ENCODE measurements at regions not wholly inside any gene's neighbourhood (a gene's known extent, or its start where the extent isn't known, plus 50 kb on each side); places are given as distances from the start of the nearest gene placed in this dataset.
"Not testable (repeated sequence)": the region's sequence is repeated elsewhere in the genome, so short reads cannot be mapped to it uniquely, and the experiment has no call there.

DNA sequence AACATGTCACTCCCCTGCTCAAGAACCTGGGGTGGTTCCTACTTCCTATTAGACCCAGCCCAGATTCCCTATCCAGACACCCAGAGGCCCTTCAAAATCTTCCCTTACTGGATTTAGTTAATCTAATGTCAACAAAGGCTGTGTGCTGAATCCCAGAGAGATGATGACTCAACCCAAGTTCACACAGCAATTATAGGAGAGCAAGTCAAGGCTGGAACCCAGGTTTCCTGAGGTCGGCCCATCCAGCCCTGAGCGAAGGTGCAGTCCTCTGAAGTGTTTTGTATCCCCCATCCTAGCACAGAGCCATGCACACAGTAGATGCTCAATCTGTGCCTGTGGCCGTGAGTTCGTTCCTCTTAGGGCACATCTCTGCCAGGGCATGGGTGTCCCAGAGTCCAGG is 452.1 kb downstream of the GOLGA6L6 start:
- DNase-seq (ENCODE audit: low spot score) = not testable (repeated sequence)

DNA sequence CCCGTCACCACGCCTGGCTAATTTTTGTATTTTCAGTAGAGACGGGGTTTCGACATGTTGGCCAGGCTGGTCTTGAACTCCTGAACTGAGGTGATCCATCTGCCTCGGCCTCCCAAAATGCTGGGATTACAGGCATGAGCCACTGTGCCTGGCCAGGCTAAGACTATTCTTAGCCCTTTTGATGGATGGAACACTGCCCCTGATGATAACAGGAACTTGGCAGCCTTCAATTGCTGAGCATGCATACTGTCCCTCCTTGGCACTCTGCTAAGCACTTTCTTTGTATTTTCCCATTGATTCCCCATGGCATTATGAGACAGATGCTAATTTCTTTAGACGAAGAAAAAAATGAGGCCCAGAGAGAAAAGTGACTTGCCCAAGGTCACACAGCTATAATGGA is 457.6 kb downstream of the GOLGA6L6 start:
- DNase-seq (ENCODE audit: low spot score) = not testable (repeated sequence)

DNA sequence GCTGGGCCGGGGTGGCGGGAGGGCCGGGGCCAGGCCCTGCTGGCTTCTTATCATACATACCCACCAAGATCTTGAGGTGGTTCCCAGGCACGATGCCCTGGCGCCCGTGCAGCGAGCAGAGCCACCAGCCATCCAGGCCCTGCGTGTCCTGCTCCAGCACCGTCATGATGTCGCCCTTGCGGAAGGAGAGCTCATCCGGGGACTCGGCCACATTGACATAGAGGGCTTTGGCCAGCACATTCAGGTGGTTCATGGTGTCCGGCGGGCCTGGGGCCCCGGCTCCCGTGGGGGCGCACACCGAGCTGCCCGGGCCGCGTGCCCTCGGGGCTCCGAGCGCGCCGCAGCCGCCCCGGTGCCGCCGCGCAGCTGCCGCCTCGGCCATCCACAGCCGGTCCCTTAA is 467.5 kb downstream of the GOLGA6L6 start:
- DNase-seq (ENCODE audit: low spot score) = not testable (repeated sequence)

DNA sequence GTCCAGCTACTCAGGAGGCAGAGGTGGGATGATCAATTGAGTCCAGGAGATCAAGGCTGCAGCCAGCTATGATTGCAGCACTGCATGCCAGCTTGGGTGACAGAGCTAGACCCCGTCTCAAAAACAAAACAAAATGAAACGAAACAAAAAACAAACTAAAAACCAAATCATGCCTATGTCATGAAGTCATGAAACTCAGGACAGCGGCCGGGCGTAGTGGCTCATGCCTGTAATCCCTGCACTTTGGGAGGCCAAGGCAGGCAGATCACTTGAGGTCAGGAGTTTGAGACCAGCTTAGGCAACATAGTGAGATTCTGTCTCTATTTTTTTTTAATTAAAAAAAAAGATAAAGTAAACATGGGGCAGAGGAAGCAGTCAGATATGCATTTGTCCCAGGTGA is 472.6 kb downstream of the GOLGA6L6 start:
- DNase-seq (ENCODE audit: low spot score) = not testable (repeated sequence)

DNA sequence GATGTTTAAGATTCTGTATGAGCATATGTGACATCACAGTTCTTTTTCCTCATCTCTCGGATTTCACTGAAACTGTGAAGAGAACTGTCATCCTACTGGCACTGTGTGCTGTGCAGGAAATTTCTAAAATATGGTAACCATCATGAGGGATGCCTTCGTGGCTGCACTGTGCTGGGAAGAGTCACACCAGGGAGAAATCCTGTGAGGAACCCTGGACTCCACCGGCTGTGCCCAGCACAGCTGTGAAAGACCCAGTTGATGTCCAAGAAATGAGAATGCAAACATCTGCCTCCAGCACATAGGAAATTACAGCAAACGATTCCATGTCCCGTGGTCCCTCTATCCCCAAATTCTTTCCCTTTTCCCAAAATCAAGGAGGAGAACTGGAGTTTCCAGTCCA is 475.4 kb downstream of the GOLGA6L6 start:
- not testable (repeated sequence) for DNase-seq (ENCODE audit: low spot score)

DNA sequence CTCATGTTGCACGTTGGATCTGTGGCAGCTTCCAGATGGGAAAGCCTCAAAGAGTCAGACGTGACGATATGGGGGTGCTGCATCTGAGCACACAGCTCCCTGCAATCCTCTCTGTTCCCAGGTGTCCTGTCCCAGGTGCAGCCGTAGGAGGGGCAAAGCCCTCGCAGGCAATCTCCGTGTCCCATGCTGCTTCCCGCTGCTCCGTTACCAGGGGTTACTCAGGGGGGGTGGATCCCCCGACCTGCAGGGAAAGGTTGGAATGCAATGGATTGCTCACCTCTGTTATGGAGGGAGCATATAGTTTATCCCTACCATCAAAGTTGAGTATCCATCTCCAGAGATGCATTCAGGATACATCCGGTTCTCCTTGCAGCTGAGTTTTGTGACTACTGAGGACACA is 476.1 kb downstream of the GOLGA6L6 start:
- not testable (repeated sequence) for DNase-seq (ENCODE audit: low spot score)

DNA sequence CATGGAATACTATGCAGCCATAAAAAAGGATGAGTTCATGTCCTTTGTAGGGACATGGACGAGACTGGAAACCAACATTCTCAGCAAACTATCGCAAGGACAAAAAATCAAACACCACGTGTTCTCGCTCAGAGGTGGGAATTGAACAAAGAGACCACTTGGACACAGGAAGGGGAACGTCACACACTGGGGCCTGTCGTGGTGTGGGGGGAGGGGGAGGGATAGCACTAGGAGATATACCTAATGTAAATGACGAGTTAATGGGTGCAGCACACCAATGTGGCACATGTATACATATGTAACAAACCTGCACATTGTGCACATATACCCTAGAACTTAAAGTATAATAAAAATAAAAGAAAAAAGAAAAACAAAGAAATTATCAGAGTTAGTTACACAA is 478.4 kb downstream of the GOLGA6L6 start:
- not testable (repeated sequence) for DNase-seq (ENCODE audit: low spot score)

DNA sequence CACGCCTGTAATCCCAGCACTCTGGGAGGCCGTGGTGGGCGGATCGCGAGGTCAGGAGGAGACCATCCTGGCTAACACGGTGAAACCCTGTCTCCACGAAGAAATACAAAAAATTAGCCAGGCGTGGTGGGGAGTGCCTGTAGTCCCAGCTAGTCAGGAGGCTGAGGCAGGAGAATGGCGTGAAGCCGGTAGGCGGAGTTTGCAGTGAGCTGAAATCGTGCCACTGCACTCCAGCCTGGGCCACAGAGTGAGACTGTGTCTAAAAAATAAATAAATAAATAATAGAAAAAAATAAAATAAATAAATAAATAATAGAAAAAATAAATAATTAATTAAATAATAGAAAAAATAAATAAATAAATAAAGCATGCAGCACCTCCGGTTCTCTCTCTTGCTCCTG is 480.8 kb downstream of the GOLGA6L6 start:
- not testable (repeated sequence) for DNase-seq (ENCODE audit: low spot score)

DNA sequence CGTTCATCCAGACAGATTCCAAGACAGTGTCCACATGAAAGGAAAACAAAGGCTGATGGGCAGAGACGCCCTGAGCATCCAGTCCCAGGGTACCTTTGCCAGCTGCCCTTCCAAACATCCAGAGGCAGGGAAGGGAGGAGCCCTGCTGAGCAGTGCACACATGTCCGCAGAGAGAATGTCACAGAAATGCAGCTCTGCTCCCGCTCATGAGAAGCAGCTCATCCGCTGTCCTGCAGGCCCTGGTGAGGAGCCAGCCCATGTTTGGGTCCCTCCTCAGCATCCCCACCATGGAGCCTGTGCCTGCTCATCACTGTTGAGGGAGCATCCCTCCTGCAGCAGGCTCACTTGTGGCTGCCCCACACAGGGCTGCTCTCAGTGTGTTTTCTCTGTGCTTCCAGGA is 484.7 kb downstream of the GOLGA6L6 start:
- DNase-seq (ENCODE audit: low spot score) = not testable (repeated sequence)

DNA sequence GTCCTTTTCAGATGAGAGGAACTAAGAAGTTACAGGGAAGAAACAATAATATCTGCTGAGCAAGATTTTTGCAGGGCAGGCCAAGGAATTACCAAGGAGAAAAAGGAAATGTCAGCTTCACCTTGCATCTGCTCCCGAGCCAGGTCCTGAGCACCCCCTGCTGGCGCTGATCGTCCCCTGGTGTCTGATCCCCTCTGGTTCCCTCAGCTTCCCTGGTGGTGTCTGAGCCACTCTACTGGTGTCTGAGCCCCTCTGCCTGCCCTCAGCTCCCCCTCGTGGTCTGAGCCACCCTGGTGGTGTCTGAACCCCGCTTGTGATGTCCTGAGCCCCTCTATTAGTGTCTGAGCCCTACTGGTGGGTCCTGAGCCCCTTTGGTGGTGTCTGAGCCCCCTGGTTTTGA is 485.7 kb downstream of the GOLGA6L6 start:
- not testable (repeated sequence) for DNase-seq (ENCODE audit: low spot score)

DNA sequence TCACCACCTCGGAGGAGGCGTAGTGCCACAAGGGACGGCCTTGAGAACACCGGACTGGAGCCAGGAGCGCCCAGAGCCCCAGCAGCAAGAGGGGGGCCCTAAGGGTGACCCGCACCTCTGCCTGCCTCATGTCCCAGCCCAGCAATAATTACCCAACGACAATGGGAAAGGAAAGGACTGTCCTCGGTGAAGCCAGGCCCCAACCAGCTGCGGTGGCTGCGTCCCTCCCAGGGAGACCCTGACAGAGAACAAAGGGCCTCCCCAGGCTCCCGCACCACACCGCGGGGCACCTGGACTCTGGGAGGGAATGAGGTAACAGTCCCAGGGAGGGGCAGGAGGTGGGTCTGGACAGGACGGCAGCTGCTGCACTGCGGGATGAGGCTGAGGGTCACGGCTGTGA is 493.4 kb downstream of the GOLGA6L6 start:
- DNase-seq (ENCODE audit: low spot score) = not testable (repeated sequence)

DNA sequence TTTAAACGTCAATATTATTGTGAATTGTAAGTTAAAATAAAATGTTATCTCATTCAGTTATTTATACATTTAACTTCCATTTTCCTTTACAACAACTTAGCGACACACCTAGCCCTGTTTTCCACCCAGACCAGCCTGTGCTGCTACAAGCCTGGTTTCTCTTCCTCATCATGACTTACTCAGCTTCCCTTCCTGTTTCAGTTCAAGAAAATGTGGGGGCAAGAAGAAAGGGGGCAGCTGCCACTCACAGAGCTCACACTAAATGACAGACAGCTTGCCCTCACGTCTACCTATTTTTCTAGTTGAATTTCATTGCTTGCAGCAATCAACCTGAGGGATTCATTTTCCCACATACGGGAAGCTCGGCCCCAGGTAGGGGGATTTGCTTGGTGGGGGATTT is 496.4 kb downstream of the GOLGA6L6 start:
- DNase-seq (ENCODE audit: low spot score) = not testable (repeated sequence)

DNA sequence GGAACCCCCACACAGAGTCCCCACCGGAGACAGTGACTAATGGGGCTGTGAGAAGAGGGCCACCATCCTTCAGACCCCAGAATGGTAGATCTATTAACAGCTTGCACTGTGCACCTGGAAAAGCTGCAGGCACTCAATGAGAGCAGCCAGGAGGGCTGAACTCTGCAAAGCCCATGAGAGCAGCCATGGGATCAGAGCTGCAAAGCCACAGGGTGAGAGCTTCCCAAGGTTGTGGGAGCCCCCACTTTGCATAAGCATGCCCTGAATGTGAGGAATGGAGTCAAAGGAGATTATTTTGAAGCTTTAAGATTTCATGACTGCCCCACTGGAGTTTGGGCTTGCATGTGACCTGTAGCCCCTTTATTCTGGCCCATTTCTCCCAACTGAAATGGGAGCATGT is 500.9 kb downstream of the GOLGA6L6 start:
- DNase-seq (ENCODE audit: low spot score) = not testable (repeated sequence)

DNA sequence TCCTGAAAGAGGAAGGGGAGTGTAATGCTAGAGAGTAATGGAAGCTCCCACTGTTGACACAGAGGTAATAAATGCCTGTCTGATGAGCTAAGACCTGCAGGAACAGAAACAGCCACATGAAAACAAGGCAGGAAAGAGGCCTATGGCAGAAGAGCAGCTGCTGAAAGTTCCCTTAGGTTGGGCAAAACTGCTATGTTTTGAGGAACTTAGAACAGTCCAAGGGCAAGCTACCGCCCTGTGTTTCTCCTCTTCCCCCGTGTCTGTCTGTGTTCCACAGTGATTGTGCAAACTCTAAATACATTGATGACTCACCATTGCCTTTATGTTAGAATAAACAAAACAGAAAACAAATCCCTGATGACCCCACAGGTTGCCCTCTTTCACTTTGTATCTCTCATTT is 516.6 kb downstream of the GOLGA6L6 start:
- DNase-seq (ENCODE audit: low spot score) = not testable (repeated sequence)

DNA sequence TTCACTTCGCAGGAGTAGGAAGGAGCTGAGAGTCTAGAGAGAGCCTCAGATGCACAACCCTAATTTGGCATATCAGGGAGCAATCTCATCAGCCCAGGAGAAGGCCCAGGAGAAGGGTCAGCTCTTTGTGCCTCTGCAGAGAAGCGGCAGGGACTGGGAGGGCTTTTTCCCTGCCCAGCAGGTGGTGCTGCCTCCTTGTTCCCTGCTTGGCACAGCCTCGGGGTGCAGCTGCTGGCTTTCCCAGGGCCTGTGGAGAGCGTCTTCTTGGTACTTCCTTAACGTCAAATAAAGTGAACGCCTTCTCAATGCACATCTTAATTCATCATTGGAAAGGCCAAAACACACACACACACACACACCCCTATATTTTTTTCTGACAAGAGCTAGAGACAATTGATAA is 519.3 kb downstream of the GOLGA6L6 start:
- not testable (repeated sequence) for DNase-seq (ENCODE audit: low spot score)

DNA sequence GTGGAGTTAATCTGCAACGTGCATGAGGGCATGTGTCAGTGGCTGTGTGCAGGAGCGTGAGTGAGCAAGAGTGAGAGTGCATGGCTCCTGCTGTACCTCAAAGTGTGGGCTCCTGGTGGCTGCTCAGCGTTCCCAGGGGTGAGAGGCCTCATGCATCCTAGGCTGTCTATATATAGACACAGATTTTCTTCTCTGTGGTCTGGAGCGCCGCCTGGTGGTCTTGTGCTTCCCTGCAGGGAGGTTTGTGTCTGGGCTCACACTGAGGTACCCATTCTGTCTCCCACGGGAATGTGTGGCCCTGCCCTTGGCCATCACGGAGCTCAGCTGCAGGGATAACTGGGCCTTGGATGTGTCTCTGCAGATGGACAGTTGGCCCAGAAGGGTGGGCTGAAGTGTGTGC is 520.2 kb downstream of the GOLGA6L6 start:
- not testable (repeated sequence) for DNase-seq (ENCODE audit: low spot score)

DNA sequence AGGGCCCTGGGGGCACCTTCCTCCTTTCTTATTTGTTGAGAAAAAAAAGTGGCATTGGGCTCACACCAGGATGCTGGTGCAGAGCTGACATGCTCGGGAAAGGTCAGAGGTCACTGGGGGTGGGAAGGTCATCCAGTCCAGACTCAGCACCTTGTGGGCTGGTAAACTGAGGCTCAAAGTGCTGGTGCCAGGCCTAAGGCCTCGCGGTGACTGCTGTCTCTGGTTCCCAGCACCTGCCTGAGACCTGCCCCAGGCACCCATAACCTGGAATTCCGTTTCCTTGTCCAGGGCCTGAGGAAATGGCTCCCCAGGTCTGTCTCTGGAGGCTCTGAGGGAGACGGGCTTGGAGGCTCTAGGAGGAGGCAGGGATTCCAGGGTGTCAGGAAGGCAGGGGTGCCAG is 521.0 kb downstream of the GOLGA6L6 start:
- DNase-seq (ENCODE audit: low spot score) = not testable (repeated sequence)

DNA sequence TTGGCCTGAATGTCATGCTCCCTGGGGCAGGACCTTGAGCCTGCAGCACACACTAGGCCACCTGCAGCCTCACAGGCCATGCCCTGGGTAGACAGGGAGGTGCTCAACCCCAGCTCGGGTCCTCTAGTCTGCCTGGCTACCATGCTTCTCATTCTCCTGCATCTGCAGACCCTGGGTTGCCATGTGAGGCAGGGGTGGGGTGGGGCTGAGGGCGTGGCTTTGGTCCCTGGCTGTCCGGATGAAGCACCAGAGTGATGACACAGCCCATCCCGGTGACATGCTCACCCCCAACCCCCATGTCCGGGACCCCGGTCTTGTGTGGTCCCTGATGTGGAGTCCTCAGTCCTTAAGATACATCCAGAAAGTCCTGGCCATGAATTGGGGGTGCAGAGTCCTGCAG is 521.8 kb downstream of the GOLGA6L6 start:
- not testable (repeated sequence) for DNase-seq (ENCODE audit: low spot score)

DNA sequence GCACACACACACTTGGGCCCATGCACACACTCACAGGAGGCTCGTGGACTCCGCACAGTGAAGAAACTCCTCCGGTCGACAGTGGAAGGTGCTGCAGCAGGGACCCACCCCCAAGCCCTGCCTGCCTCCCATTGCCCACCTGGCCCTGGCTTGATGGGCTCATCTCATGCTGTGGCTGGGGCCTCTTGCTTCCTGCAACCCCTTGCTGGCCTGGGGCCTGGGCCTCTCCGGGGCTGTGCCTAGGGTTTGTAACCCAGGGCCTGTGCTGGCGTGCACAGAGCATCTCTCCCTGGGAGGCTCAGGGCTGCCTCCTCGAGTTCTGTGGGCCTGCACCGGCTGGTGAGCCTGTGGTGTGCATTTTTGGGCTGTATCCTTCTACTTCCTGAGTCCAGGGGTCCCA is 524.0 kb downstream of the GOLGA6L6 start:
- DNase-seq (ENCODE audit: low spot score) = not testable (repeated sequence)

DNA sequence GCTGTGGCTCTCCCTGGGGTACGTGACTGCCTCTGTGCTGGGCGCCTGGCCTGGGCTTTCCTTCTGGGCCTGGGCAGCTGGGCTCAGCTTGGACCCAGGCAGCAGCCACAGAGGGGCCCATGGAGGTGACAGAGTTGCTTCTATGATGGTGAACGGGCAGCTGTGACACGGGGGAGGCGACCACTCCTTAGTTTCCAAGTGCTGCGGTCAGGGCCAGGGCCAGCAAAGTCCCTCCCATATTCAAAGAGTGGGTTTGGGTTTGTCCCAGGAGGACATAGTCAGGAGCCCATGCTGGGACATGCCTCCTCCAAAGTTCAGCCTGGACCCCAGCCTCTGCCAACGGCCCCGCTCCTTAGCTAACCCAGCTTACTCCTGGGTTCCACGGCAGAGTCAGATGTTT is 524.7 kb downstream of the GOLGA6L6 start:
- DNase-seq (ENCODE audit: low spot score) = not testable (repeated sequence)

DNA sequence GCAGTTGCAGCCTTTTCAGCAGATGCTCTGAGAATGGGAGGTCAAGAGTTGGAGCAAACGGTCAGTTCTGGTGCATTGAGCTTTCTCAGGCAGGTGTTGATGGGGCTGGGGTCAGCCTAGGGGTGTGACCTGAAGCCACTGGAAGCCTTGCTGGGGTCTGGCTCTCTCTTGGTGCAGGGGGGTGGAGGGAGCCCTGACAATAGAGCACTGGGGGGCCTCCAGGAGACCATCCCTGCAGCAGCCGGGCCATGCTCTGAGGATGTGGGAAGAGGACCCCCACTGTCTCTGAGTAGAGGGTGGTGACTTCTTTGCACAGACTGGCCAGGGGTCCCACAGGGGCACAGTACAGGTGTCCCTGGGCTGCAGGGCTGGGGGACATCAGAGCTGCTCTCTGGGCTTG is 528.8 kb downstream of the GOLGA6L6 start:
- not testable (repeated sequence) for DNase-seq (ENCODE audit: low spot score)

DNA sequence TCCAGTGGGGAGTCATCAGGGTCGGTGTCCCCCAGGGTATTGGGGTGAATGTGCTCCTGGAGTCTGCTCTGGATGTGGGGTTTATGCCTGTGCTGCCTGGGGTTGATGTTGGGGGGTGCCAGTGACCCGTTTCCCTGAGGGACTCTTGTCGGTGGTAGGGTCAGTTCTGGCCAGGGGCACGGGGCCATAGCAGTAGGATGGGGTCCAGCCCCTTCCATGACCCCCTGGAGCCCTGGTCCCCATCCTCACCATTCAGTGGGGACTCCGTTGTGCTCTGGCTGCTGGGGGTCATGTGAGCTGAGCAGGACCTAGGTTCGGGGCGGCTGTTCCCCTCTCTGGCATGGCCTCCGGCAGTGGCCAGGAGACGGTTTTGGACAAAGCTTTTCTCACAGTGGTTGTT is 530.8 kb downstream of the GOLGA6L6 start:
- not testable (repeated sequence) for DNase-seq (ENCODE audit: low spot score)

DNA sequence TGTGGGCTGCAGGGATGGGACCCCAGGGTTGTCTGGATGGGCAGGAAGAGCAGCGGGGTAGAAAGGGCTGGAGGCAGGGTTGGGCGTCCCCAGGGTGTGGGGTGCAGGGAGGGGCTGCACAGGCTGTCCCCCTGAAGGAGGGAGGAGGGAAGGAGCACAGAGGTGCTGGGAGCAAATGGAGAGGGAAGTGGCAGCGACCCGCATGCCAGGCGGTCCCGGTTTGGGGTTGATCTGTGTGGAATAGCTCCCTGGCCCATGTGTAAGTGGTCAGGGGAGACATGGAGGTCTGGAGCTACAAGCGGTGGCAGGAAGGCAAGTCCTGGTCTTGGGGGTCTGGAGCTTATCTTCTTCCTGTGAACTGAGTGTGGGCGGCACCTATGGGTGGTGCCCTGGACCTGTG is 532.0 kb downstream of the GOLGA6L6 start:
- not testable (repeated sequence) for DNase-seq (ENCODE audit: low spot score)

DNA sequence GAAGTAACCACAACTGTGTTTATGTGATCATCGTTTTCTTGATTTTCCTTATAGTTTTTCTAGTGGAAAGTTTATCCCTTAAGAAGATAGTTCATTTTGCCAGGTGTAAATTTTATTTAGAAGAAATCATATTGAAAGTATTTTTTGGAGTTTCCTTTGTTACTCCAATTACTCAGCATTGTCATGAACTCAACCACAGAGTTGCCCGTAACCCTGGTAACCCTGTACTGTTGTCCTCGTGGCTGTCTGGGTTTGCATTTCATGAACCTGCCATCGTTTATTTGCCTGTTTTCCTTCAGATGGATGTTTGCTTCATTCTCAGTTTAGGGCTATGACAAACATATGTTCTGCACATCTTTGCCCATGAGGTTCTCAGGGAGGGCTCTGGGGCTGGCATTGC is 534.3 kb downstream of the GOLGA6L6 start:
- DNase-seq (ENCODE audit: low spot score) = not testable (repeated sequence)

DNA sequence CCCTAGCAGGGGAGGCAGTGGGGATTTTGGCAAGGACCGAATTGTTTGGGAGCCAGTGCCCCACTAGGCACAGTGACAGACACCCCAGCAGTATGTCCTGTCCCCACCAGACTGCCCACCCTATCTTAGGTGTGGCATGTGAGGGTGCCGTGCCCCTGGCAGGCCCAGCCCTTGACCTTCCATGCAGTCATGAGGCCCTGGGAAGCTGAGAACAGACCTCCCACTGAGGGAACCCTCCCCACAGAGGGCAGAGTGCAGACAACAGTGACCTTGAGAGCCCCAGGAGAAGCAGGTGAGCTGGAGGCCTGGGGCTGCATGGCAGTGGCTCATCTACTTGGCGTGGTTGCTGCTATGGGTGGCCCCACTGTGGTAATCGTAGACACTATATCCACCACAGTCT is 538.1 kb downstream of the GOLGA6L6 start:
- DNase-seq (ENCODE audit: low spot score) = not testable (repeated sequence)

Measured in ureter (tissue), 1 donor.